A172 (cell line): ENCODE measurements at regions not wholly inside any gene's neighbourhood (a gene's known extent, or its start where the extent isn't known, plus 50 kb on each side); places are given as distances from the start of the nearest gene placed in this dataset.

Source experiments
- DNase-seq: peaks from one replicate; pipeline ENCODE4 v3.0.0-alpha.2; 2015; ENCODE audit warnings: low spot score

DNA sequence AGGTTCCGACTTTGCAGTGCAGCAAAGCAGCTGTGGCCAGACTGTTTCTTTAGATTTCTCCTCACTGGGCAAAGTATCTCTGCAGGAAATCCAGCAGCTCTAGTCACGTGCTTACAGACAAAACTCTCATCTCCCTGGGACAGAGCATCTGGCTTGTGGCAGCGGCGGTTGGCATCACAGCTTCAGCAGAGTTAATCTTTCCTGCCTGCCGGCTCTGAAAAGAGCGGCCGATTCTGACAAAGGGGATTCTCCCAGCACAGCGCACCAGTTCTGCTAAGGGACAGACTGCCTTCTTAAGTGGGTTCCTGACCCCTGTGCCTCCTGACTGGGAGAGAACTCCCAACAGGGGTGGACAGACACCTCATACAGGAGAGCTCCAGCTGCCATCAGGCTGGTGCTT, 1357.3 kb upstream of the TENM4 start:
- DNase-seq: no peak

DNA sequence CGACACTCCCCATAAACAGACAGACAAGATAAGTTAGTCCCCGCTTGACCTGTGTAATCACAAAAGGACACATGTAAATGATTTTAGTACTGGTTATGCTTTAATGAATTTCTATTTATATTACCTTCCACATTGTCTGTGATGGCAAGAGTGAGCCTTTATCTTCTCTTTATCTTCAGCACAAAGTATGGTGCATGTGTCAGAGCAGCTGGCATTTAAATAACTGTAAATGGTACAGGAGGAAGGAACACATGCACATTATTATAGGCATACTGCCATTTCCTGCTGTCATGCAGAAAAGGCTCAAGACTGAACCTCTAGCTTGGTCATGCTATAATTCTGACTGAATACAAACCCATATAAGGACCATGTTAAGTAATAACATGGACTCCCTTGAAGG, 1342.7 kb upstream of the TENM4 start:
- no peak for DNase-seq

DNA sequence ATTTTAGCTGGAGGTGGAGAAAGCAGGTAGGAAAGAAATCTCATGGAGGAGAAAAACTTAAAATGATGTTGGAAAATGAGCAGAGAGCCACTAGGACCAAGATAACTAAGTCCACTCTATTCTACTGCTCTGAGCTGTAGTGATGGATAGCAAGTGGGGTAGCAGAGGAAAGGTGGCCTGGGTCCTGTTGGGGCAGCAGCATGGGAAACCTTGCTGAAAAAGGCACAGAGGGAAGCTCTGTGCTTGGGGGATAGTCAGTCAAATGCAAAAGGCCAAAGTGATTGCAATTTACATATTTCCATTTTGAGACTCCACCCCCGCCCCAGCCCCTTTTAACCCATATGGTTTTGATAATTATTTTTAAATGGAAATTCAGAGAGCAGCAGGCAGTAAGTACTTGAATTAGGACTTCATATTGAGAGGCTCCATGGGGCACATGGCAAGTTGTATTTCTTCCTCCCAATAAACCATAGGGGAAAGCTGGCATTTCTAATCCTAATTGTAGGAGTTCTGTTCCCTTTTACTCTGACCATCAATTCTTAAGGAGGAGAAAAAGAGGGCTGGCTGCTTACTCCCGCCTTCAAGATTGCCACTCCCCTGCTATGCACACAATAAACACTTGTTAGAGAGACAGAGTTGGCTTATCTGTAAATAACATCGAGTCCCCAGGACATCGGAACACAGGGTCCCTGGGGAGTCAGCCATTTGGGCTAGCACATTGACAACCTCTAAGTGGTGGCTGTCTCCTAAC, 1341.5 kb upstream of the TENM4 start:
- DNase-seq: no peak

DNA sequence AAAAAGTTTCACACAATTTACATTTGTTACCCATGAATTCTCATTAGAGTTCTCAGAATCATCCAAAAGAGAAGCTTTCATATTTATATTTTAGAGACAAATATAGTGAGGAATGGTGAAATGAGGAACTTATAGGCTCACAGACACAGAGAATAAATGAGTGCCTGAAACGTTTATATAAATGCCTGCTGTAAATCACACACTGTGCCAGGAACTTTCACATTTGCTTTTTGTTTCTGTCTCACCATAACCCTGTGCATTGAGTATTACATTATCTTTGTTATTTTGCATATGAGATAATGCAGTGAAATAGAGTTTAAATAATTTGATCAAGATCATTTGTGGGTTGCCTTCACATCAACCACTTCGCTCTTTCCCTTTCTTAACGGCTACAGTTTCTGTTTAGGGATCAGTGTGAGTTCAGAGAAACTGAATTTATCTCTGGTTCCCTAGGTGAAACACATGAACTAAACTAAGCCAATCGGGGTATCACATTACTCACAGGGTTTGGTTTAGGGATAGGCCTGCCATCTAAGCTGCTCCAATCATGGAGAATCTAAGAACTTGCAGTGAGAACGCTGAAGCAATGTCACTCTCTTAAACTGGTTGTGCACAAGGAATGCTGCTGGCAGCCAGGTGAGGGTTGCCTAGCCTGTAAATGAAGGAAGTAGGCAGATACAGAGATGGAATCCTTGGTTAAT, 1339.2 kb upstream of the TENM4 start:
- DNase-seq: no peak

DNA sequence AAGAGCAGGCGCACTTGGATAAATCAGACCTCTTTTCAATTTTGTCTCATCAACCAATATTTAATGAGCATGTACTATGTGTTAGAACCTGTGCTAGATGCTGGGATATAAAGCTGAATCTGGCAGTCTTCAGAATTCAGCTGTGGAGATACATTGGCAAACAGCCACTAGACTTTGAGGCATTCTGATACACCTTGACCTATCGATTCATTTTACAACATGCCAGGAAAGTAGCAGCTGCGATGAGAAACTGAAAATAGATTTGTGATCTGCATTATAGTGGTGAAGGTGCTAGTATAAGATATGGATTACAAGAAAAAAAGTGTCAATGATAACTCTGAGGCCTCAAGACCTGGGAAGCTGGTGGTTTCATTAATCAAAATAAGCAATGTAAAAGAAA, 1338.1 kb upstream of the TENM4 start:
- DNase-seq: no peak

DNA sequence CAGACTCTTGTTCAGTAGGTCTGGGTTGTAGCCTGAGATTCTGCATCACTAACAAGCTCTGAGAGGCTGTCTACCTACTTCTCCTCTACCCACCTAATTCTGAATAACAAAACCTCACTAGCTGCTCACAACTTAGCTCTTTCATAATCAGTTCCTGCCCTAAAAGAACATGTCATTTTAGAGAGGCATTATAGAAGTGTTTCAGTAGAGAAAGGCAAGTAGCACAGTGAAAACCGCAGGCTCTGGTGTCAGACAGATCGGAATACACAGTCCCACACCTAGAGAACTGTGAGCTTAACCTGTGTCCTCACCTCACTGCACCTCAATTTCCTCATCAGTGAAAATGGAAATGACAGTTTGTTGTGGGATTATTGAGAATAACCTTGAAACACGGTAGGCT, 1337.6 kb upstream of the TENM4 start:
- DNase-seq: no peak

DNA sequence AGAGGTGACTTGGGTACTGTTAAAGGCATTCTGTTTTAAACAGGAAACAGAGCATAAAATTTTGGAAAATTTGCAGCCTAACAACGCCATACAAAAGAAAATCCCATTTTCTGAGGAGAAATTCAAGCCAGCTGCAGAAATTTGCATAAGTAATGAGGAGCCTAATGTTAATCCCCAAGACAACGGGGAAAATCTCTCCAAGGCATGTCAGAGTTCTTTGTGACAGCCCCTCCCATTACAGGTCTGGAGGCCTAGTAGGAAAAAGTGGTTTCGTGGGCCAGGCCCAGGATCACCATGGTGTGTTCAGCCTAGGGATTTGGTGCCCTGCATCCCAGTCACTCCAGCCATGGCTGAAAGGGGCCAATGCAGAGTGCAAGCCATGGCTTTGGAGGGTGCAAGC, 1333.1 kb upstream of the TENM4 start:
- DNase-seq: no peak

DNA sequence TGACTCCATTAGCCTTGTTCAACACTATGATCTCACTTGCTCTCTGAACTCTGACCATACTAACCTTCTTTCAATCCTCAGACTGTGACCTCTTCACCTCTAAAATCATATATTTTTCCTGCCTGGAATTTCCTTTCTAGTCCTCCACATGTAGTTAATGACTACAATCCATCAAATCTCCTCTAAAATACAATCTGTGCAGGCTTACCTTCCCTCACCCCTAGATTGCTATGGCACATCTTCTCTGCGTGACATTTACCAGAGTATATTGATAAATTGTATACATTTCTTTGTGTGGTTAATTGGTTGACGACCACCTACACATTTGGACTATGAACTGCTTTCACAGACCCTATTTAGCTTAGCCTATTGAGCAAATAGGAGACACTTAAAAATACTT, 1330.2 kb upstream of the TENM4 start:
- no peak for DNase-seq

DNA sequence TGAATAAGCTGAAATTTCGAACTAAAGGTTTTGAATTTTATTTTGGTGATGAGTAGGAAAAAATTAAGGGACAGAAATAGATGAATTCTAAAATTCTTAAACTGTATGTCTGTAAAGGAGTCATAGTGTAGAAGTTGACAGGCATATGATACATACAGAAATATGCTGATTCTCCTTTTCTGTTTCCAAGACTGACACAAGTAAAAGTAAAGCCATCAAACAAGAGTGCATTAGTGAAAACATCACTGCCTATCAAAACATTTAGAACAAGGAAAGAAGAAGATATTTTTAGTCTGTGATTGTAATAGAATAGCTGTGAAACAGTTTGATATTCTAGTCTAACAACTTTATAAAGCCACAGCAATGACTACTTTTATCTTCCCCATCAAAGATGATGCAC, 1318.0 kb upstream of the TENM4 start:
- DNase-seq: no peak

DNA sequence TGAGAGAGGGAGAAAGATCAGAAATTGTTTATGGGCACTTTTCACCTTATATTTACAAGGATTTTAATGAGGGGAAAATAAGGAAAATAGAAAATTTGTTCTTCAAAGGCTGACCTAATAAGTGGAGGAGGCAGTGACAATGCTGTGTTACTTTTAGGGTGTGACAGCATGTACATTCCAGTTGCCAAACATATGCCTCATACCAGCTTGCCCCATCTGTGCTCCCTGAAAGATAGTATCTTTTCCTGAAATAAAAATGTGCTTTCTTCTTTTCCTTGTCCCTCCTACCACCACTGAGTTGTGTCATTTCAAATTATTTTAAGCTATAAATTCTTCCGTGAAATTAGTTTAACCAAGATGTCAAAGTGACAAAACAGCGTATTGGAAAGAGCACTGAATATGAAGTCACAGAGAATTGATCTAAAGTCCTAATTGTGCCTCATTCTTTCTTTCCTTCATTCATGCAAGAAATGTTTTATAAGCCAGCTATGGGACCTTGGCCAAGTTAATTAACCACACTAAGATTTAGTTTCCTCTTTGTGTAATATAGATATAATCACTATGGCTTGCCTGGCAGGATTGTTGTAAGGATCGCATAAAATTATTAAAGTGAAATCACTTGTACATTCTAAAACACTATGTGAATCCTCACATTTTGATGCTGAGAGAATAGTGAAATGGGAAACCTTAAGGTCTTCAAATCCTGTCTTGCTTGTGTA, 1307.5 kb upstream of the TENM4 start:
- DNase-seq: no peak

DNA sequence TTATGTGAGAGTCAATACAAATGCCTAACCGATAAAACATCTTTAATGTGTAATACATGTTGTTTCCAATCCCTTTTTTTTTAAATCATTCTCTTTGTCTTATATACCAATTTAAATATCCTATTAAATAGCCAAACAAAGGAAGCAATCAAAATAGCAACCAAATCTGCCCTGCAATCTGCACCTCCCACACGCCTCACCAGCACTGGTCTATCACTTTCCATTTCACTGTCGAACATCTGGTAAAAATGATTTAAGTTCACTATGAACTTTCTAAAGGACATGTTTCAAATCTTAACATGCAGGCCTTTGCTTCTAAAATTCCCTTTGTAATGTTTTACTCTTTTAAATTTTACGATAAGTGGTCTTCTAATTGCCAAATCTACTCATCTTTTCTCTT, 1305.5 kb upstream of the TENM4 start:
- DNase-seq: no peak

DNA sequence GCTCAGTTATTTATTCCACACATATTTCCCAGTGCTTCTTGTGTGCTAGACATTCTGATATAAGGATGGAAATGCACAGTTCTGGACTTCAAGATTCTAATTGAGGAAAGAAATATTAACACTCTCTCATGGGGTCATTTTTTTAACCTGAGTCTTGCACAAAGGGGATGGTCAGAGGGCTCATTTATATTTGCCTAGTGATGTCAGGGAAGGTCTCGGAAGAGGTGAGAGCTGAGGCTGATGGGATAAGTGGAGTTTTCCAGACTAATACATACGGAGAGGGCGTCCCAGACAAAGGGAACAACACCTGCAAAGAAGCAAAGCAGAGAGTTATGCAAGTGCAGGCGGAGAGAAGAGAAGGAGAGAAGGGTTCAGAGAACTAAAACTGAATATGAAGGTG, 1304.6 kb upstream of the TENM4 start:
- no peak for DNase-seq

DNA sequence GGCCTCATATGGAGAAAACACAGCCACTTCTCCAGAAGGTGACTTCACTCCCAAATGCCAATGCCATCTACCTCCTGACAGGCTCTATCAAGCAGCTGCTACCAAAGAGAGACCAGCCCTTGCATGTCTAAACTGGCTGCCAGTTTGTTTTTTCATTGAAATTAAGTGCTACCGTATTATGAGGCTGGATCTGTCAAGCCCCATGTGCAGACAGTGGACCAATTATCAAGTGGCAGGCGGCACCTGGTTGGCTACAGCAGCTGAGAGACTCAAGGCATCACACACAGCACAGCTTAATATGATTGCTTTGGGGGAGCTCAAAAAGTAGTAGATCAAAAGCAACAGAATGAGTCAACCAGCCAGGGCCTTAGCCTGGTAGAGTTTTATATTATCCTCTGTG, 1293.0 kb upstream of the TENM4 start:
- no peak for DNase-seq

DNA sequence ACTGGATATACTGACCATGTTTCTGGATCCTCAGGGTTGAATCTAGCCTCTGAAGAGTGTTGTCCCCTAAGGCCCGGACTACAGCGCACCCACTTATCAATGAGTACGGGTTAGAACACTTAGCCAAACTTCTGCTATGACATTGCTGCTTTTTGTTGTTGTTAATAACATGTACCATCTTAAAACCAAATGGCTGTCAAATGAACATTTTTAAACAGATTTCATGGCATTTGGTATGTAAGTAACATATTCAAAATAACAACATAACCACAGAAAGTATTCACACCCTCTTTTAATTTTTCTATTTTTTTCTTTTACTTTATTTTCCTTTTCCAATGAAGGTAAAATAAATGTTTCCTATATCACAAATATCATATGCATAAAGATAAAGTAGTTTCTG, 1292.5 kb upstream of the TENM4 start:
- no peak for DNase-seq

DNA sequence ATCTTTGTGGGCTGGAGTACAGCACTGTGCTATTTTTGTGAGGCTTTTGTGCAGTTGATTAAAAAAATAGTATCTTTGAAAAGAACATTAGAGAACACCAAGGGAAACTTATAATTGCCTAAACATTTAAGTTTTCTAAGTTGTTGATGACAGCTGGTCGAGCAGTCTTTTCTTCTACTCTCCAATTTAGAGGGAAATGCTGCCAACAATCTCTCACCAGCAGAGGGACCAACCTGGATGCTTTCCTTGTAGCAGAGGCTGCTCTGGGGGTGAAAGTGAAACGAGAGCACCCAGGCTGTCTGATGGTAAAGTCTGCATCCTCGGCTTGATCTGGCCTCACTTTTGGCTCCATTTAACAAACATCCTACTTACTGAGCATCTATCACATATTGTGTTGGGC, 1286.5 kb upstream of the TENM4 start:
- peak; percentile 55 for DNase-seq

DNA sequence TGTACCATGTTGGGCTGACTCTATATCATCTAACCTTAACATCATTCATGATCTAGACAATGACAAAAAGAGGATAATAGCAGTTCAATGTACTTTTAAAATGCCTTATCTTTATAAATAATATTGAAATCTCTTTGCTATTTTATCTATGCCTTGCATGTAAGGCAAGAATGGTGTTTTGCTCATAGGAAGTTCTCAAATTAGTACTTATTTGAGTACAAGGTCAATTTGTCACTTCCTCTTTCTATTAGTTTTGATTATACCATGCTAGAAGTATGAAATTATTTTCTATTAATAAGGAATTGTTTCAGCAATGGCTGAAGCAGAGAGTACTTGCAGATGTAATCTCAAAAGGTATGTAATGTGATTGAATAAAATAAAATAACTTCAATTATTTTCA, 1285.4 kb upstream of the TENM4 start:
- DNase-seq: no peak

DNA sequence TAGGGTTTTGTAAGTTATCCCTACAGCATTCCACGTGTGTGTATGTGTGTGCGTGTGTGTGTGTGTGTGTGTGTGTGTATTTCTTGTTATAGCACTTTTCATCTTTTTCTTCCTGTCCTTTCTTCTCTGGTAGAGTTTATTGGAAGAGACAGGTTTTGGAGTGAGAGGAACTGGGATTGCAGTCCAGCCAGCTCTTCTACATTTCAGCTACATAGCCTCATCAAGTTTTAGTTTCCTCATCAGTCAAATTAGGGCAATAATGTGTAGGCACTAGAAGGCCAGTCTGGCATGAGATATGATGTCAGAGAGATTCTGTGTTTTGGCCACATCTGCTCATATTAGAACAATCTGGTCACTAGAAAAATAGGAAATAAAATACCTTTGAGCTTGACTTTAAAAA, 1283.5 kb upstream of the TENM4 start:
- no peak for DNase-seq

DNA sequence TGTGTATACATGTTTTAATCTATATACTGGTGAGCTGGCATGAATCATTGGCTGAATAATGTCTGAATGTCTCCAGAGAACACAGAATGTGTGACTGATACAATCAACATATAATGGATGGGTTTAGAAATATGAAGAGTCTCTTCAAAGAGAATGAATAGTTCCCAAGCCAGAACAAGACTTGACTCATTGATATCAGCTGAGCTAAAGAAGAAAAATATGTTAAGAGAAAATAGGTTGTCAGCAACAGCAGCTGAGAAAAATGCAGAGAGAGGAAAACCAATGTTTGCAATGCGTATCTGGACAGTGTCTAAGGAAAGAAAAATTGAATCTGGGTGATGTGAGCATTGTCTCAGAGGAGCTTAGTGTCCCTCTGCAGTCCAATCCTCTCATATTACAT, 1281.8 kb upstream of the TENM4 start:
- no peak for DNase-seq

DNA sequence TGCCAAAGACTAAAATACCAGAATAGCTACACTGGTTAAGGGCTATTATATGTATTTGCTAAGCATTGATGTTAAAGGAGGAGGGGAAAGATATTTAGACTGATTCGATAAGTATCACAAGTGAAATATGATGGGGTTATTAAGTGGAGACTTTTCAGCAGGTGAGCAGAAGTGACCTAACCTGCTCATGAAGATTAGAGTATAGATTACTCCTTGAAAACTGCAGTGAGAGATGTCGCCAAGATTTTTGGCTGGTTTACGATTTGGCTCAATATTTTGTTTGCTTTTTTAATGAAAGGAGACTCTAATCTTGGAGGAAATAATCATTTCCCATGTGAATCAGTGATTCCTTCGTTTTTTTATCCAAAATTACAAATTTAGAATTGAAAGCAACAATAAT, 1279.5 kb upstream of the TENM4 start:
- DNase-seq: no peak

DNA sequence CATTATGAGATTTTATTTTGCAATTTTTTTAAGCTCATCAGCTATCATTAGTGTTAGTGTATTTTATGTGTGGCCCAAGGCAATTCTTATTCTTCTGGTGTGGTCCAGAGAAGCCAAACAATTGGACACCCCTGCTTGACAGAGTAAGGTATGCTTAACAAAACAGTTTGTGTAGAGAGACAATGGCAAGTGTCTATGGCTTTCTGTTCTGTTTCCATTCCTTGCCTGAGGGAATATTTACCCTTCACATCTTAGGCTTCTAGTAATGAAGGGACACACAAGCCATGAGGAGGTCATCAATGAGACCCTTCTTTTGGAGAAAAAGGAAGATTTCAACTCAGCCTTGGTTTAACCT, 1278.4 kb upstream of the TENM4 start:
- no peak for DNase-seq

DNA sequence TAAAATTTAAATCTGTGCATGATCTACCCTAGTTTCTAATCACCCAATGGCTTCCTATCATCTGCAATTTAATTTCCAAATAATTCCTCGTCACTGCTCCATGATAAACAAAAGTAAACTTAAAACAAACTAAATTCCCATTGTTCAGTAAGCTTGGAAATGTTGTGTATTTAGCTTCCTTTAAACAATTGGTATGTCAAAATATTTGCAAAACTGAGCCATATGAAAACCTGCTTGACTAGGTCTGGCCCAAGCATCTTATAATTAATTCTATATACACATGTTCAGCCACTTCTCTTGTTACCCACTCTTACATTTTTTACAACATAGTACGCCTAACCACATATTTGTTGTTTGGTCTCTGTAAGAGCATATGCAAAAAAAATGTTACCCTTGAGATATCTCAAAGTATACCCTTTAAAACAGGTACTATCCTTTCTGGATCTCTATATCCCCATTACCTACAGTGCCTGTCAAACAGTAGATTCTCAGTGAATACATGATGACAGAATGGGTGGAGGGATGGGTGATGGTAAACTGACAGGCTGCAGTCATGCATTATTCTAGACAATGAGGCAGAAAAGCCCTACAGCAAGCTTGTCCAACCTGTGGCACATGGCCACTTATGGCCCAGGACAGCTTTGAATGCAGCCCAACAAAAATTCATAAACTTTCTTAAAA, 1277.9 kb upstream of the TENM4 start:
- DNase-seq: no peak

DNA sequence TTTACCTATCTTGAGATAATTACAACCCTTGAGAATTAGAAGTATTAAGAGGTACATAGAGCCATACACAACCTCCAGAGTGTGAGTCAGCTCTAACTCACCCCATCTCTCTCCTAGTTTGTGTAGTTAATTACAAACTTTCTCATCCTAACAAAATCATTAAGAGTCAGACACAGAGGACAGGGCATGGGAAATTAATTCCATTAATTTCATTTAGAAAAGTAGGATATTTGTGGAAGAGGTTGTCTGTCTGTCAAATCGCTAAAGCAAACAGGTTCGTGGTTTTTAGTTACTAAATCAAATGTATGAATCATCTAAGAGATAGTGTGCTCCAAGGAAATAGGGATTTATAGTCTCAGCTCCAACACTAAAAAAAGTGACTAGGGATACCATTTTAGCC, 1261.4 kb upstream of the TENM4 start:
- DNase-seq: peak; percentile 75

DNA sequence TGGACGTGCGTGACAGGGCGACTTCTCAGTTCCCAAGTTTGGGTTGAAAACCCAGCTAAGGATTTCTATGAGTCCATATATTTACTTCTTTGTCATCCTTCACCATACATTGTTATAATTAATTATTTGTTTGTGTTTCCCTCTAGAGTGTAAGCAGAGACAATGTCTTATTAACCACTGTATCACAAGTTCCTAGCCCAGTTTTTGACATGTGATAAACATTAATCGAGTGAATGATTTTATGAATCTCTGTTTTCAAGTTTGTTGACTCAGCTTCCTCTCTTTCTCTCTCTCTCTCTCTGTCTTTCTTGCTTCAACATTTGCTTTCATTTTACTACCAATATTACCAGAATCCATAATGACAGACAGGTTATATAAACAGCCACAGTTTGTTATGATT, 1259.6 kb upstream of the TENM4 start:
- no peak for DNase-seq
